ENCODE measurements at regions not wholly inside any gene's neighbourhood (a gene's known extent, or its start where the extent isn't known, plus 50 kb on each side); places are given as distances from the start of the nearest gene placed in this dataset.
A peak's percentile ranks its signal among the peaks of the same experiment; 100 is the strongest.
"Not testable (repeated sequence)": the region's sequence is repeated elsewhere in the genome, so short reads cannot be mapped to it uniquely, and the experiment has no call there.

- no peak for DNase-seq
These were observed 62.1 kb downstream of the ZWINT start for GRCh38 chr10:56298941-56299340.

GRCh38 chr10:56296618-56297017, 64.4 kb downstream of the ZWINT start:
- DNase-seq: no peak

- DNase-seq: no peak
These were observed 72.7 kb downstream of the ZWINT start for GRCh38 chr10:56288403-56288802.

DNA sequence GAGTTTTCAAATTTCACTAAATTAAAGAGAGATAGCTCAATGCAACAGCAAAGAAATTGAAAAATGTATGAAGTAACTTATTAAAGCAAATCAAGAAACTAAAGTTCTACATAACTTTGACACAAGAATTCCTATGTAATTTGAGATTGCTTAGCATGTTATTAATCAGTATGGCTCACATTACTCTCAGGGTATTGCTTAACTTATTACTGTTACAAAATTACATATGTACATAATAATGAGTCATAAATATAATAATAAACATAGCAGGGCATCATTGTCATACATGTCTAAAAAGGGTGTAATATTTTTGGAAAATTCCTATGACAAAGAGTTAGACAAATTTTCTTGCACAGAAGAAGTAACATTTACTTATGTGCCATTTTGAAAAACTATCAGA, 75.0 kb downstream of the ZWINT start:
- DNase-seq: no peak

DNA sequence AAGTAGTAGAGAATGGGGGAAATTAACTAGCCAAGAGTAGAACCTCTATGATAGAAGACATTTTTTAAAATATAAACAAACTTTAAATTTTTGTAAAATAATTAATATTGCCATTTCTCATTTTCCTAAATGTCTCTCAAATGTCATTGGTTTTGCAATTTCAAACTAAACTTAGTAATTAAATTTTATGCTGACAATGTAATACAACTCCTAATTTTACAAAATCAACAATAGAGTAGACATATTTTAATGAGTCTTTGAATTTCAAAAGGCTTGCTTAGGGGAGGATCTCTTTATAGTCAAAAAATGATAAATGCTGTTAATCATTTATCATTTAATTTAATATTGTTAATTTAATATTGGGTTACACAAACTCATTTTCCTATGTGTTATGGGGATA, 81.8 kb downstream of the ZWINT start:
- DNase-seq: no peak

DNA sequence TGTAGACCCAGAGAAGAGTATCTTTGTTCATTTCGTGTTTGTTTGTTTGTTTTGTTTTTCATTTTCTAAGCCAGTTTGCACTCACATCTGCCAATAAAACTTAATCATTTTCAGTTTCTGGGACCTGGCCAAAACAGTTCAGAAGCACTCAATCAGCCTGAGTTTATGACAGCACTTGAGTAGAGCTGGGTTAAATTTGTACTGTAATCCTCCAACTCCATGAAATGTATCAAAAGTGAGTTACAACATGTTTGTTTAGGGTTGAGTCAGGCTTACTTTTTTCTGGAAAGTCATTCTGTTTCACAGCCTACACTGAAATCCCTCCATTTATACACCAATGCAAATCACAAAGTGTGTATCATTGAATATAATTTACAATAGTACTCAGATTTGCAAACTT, 91.9 kb downstream of the ZWINT start:
- DNase-seq: peak; percentile 12

- DNase-seq: no peak
These were observed 94.9 kb downstream of the ZWINT start for GRCh38 chr10:56266120-56266519.

GRCh38 chr10:56258991-56259390, 102.1 kb downstream of the ZWINT start:
- DNase-seq: no peak

- no peak for DNase-seq
These were observed 102.7 kb downstream of the ZWINT start for GRCh38 chr10:56258378-56258777.

- no peak for DNase-seq
These were observed 105.8 kb downstream of the ZWINT start for GRCh38 chr10:56255298-56255697.

GRCh38 chr10:56240471-56240870, 120.6 kb downstream of the ZWINT start:
- no peak for DNase-seq

DNA sequence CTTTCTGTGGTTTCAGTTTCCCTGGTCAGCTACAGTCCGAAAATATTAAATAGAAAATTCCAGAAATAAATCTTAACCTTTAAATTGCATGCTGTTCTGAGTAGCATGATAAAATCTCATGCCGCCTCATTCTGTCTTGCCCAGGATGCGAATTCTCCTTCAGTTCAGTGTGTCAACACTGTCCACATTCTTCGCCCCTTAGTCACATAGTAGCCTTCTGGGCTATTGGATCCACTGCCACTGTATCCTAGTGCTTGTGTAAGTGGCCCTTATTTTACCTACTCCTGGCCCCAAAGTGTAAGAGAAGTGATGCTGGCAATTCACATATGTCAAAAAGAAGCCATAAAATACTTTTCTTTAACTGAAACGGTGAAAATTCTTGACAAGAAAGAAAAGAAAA, 129.6 kb downstream of the ZWINT start:
- no peak for DNase-seq

DNA sequence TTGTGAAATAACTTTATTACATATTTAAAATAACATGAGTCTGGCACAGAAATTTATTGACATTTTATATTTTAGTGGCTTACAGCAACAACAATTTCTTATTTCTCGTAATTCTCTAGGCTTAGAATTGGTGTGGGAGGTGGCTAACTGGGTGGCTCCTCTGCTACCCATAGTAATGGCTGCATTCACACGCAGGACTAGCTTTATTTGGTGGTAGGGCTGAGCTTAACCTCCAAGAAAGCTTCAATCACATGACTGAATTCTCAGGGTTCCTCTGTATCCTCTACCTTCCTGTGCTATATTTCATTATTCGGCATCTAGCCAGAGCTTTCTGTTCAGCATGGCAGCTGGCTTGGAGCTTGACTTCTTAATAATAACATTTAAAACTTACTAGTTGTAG, 138.8 kb downstream of the ZWINT start:
- DNase-seq: no peak

DNA sequence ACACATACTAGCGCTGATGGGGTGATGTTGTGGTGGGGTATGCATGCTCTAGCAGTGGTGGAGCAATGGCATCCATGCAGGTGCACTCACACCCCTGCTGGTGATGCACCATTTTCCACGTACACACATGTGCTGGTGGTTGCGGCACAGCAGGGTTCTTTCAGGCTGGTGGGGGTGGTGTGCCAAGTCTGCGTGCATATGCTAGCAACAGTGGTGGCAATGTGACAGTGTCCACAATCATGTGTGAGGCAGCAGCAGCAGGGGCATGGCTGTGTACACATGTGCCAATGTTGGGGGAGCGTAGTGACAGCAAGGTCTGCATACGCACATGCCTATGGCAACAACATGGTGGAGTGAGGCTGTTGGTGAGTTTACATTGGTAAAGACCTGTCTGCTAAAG, 148.1 kb downstream of the ZWINT start:
- DNase-seq: no peak

- DNase-seq: no peak
These were observed 179.5 kb downstream of the ZWINT start for GRCh38 chr10:56181607-56182006.

DNA sequence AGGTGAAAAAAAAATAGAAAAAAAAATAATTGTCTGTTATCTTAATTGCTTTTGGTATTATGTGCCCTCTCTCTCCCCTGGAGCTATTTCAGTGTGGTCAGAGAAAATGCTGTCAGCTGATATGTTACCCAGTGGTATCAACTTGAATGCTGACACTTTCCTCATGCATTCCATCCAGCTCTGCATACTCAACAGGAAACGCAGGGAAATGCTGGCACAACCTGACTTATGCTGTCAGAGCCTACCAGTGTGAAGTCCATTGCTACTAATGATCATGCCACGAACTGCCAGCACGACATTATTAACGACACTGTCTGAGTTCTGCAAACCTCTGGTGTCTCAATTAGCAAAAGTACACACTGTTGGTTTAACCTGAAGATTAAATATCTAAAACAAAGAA, 182.8 kb downstream of the ZWINT start:
- DNase-seq: no peak

- not testable (repeated sequence) for DNase-seq
These were observed 206.0 kb downstream of the ZWINT start for GRCh38 chr10:56155091-56155513.

GRCh38 chr10:56146806-56147205, 214.3 kb downstream of the ZWINT start:
- no peak for DNase-seq

DNA sequence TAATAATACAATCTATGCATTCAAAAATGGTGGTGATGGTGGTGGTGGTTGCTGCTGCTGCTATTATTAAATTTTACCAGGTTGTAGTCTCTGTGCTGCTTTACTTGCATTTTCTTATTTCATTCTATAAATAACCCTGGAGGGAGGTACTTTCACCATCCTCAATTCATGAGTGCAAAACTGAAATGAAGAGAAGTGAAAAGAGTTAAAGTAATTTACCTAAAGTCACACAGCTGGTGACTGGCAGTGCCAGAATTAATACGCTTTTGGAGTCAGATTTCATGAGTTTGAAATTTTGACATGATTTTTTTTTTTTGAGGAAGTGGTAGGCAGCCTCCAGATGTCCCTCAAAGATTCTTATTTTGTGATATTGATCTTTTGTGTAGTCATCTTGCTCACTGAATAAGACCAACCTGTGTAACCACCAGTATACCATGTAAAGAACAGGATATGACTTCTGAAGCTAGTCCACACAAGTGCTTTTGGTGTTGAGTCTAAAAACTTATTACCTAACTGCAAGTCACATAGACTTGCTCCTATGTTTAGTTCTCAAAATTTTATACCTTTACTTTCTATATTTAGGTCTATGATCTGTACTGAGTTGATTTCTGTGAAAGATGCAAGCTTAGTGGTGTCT, 218.8 kb downstream of the ZWINT start:
- DNase-seq: no peak

DNA sequence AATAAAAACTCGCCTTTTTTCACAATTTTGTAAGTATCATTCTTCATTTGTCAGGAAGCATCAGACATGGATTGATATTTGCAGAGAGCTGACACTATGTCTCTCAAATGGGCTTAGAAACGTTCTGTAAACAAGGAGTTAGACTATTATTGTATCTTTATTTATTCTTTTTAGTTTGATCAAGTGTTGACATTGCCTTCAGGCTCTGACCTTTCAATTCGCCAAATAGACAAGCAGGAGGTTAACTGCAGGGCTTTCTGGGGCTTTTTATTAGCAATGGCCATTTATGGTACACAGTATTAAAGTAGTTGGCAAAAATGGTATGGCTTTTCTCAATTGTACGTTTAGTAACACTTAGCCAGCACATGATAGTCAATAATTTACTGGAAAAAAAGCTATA, 221.7 kb downstream of the ZWINT start:
- DNase-seq: no peak

GRCh38 chr10:56135828-56136227, 225.2 kb downstream of the ZWINT start:
- DNase-seq: no peak

DNA sequence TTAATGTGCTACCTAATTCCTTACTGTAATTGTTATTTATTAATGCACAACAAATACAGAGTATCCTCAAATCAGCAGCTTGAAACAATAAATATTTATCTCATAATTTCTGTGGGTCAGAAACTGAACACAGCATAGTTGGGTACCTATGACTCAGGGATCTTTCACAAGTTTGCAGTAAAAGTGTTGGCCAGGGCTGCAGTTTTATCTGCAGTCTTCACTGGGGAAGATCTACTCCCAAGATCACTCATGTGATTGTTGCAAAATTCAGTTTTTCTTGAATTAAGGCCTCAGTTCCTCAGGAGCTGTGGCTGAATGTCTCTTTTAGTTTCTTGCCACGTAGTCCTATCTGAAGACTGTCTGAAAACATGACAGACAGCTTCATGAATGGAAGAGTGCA, 237.8 kb downstream of the ZWINT start:
- no peak for DNase-seq

DNA sequence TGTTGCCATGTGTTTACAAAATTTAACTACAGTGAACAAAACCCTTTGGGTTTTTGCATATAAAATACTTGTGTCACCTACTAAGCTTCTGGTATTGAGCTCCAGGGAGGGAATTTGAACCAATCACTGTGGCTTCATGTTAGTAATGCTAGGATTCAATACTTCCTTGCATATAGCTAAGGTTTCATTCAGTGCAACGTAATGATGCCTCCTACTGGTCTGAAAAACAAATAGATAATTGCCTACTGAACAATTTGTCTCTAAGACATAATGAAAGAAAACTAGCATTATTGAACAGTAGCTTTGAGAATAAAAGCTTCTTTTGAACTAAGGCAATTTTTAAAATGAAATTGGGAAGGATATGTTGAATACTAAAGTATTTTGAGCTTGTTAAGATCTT, 244.4 kb downstream of the ZWINT start:
- peak; percentile 11 for DNase-seq

GRCh38 chr10:56109454-56109853, 251.6 kb downstream of the ZWINT start:
- no peak for DNase-seq

GRCh38 chr10:56104923-56105322, 256.1 kb downstream of the ZWINT start:
- no peak for DNase-seq

DNA sequence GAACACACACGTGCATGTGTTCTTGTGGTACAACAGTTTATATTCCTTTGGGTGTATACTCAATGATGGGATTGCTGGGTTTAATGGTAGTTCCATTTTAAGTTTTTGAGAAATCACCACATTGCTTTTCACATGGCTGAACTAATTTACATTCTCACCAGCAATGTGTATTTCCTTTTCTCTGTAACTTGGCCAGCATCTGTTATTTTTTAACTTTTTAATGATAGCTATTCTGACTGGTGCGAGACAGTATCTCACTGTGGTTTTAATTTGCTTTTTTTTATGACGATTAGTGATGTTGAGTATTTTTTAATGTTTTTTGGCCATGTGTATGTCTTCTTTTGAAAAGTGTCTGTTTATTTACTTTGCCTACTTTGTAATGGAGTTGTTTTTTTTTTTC, 256.6 kb downstream of the ZWINT start:
- no peak for DNase-seq

Measured in NCI-H1694 (cell line).